CD8-positive, alpha-beta memory T cell (primary cell): ENCODE measurements at regions not wholly inside any gene's neighbourhood (a gene's known extent, or its start where the extent isn't known, plus 50 kb on each side); places are given as distances from the start of the nearest gene placed in this dataset.
A peak's percentile ranks its signal among the peaks of the same experiment; 100 is the strongest.

Source experiments
- CTCF ChIA-PET: fragments of 350-600 bp; sonication (Branson Sonifier 250); formaldehyde crosslinking; loops from one replicate; lab custom pipeline; 2021; ENCODE audit warnings: antibody characterized with exemption; lab: Charles Lee
- POLR2A ChIA-PET: fragments of 350-600 bp; sonication (Branson Sonifier 250); formaldehyde crosslinking; loops from one replicate; lab custom pipeline; 2021; ENCODE audit warnings: antibody characterized with exemption; lab: Charles Lee
- DNase-seq, 5 donors: peaks; one replicate each; pipeline versions ENCODE4 v3.0.0 to v3.0.0-alpha.2; 2020 to 2022; ENCODE audit warnings: mixed read lengths in 1 of 5
- H3K27ac ChIP-seq: one replicate; pipeline ENCODE4 v1.7.0; 2013; ENCODE audit warnings: low read depth, mild to moderate bottlenecking, low read length, moderate library complexity
- H3K27me3 ChIP-seq: 2 replicates; pipeline ENCODE4 v1.7.0; 2013; ENCODE audit warnings: low read length, mild to moderate bottlenecking; ENCODE audit not compliant: insufficient read depth, poor library complexity, severe bottlenecking
- H3K36me3 ChIP-seq: 2 replicates; pipeline ENCODE4 v1.7.0; 2013; ENCODE audit warnings: mild to moderate bottlenecking, low read length, moderate library complexity; ENCODE audit not compliant: insufficient read depth
- H3K4me1 ChIP-seq: 2 replicates; pipeline ENCODE4 v1.7.0; 2013; ENCODE audit warnings: mild to moderate bottlenecking, low read length, moderate library complexity; ENCODE audit not compliant: insufficient read depth
- H3K4me3 ChIP-seq: 2 replicates; pipeline ENCODE4 v1.7.0; 2013; ENCODE audit warnings: mild to moderate bottlenecking, low read length
- H3K9me3 ChIP-seq: 2 replicates; pipeline ENCODE4 v1.7.0; 2013; ENCODE audit warnings: mild to moderate bottlenecking, low read length
- H3K27ac Mint-ChIP-seq, 8 donors: one replicate each; pipeline ENCODE4 v1.8.0; 2020 to 2021; ENCODE audit warnings: mixed read lengths in 8 of 8, mild to moderate bottlenecking in 6 of 8, inconsistent platforms in 3 of 8, moderate library complexity in 3 of 8
- H3K27me3 Mint-ChIP-seq, 2 donors: one replicate each; pipeline ENCODE4 v1.8.0; 2020 to 2021; ENCODE audit warnings: mixed read lengths in 2 of 2, mild to moderate bottlenecking in 1 of 2, moderate library complexity in 1 of 2
- H3K36me3 Mint-ChIP-seq, 3 donors: one replicate each; pipeline ENCODE4 v1.8.0; 2020 to 2021; ENCODE audit warnings: mixed read lengths in 3 of 3, inconsistent platforms in 1 of 3, mild to moderate bottlenecking in 1 of 3
- H3K4me1 Mint-ChIP-seq, 3 donors: one replicate each; pipeline ENCODE4 v1.8.0; 2020 to 2021; ENCODE audit warnings: mixed read lengths in 3 of 3, inconsistent platforms in 1 of 3, mild to moderate bottlenecking in 1 of 3
- H3K4me3 Mint-ChIP-seq, 7 donors: one replicate each; pipeline ENCODE4 v1.8.0; 2020 to 2021; ENCODE audit warnings: mixed read lengths in 7 of 7, mild to moderate bottlenecking in 6 of 7, moderate library complexity in 4 of 7, inconsistent platforms in 2 of 7
- H3K9me3 Mint-ChIP-seq, 5 donors: one replicate each; pipeline ENCODE4 v1.8.0; 2020 to 2022; ENCODE audit warnings: mixed read lengths in 5 of 5, mild to moderate bottlenecking in 3 of 5, moderate library complexity in 2 of 5, inconsistent platforms in 1 of 5

DNA sequence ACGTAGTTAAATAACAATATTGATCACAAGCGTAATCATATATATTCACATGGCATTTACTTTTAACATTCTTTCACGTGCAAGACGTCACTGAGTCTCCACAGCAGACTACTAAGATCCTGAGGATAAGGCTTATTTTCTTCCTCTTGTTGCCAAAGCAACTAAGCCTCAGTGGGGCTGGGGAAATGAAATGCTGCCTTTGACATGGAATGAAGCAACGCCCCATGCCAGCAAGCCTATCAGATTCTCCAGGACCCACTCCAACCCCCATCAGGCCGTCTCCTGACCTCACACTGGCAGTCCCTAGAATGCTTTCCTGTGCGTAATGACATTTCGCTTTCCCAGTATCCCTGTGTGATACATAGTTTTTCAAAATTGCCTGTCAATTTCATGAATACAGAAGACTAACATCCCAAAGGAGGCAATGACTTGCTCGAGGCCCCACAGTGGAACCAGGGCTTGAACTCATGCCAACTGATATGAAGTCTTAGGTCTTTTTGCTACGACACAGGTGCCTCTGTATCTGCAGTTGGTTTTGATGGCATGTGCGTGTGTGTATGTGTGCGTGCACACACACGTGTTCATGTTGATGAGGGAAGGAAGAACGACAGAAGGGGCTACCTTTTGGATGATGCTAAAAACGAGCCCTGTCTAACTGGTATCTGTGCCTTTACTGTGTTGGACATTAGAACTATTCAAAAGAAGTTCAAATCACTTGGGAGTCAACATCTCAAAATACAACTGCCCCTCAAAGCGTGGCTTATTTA lies 239.1 kb downstream of the VRK1 start:
- CTCF ChIA-PET = no interaction called here
- peaks cover 12 to 23% (median 17%) of the 10 kb centered on the region in 5 donors for H3K9me3 Mint-ChIP-seq
- no peak for DNase-seq
- no peak overlapping the region for H3K27ac ChIP-seq
- H3K36me3 ChIP-seq = no peaks in the 10 kb centered on the region
- no peak overlapping the region for H3K27ac Mint-ChIP-seq
- peaks cover 9% of the 10 kb centered on the region for H3K27me3 ChIP-seq
- no peak overlapping the region for H3K4me3 Mint-ChIP-seq
- H3K4me1 ChIP-seq = no peaks in the 10 kb centered on the region
- H3K9me3 ChIP-seq = peaks cover 5% of the 10 kb centered on the region
- H3K27me3 Mint-ChIP-seq = peaks cover 33 to 64% of the 10 kb centered on the region in 2 donors
- POLR2A ChIA-PET = no interaction called here
- H3K36me3 Mint-ChIP-seq = peaks cover 0 to 21% (median 2%) of the 10 kb centered on the region in 3 donors
- peaks cover 4 to 12% (median 8%) of the 10 kb centered on the region in 3 donors for H3K4me1 Mint-ChIP-seq
- H3K4me3 ChIP-seq = no peak overlapping the region

DNA sequence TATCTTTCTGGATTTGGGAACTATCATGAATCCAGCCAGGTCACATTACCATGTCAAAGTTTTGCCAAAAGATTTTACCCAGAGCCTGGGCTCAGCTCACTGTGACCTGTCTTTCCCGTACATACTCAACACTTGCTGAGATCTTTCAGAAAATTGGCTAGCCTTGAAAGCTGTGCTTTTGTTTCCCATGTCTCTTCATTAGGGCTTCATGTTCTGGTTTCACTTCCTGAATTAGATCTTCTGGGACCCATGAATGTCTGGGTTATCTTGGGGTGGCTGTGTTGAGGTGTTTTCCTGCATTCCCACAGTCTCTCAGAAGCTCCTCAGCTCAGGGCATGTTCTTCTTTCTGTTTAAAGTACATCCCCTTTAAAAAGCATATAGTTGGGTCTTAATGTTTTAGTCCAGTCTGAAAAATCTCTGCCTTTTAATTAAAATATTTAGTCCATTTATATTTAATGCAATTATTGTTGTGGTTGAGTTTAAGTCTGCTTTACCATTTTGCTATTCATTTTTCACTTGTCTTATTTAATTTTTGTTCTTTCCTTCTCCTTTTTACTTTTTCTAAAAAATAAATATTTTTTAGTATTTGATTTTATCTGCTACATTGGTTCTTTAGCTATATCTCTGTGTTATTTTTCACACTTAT lies 242.7 kb downstream of the VRK1 start:
- no peaks in the 10 kb centered on the region for H3K4me1 Mint-ChIP-seq
- Histone ChIP-seq H3K4me3 (no peak overlapping the region), H3K27me3 (no peaks in the 10 kb centered on the region), H3K27ac (no peak overlapping the region), H3K9me3 (peaks cover 5% of the 10 kb centered on the region), H3K4me1 (no peaks in the 10 kb centered on the region), H3K36me3 (no peaks in the 10 kb centered on the region)
- ChIA-PET POLR2A (no interaction called here), CTCF (no interaction called here)
- H3K36me3 Mint-ChIP-seq = peaks cover 0 to 22% (median under 1%) of the 10 kb centered on the region in 3 donors
- peaks cover 12 to 24% (median 16%) of the 10 kb centered on the region in 5 donors for H3K9me3 Mint-ChIP-seq
- no peak for DNase-seq
- no peak overlapping the region for H3K4me3 Mint-ChIP-seq
- H3K27ac Mint-ChIP-seq = peak overlapping the region in 1 of 8 donors; percentile 38
- peaks cover 11 to 45% of the 10 kb centered on the region in 2 donors for H3K27me3 Mint-ChIP-seq

DNA sequence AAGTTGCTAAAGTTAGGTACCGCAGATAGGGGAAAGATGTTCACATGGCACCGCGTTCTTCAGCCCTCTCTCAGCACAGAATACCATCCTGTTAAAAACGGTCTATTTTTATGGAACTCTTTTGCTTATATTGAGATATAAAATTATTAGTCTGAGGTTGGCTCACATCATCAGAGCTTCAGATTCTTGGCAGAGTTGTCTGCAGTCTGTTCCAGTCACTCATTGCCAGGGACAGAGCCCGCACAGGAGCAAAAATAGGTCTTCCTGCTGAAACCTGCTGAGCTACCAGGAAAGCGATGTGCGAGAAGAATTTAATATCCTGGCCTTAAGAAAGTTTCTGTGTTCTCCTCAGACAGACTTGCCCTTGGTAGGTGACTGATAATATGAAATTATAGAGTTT lies 249.8 kb downstream of the VRK1 start:
- DNase-seq = no peak
- H3K36me3 Mint-ChIP-seq = peaks cover 0 to 2% (median 0%) of the 10 kb centered on the region in 3 donors
- no peak overlapping the region for H3K4me3 Mint-ChIP-seq
- H3K27ac Mint-ChIP-seq = no peak overlapping the region
- H3K27me3 Mint-ChIP-seq = peaks cover 9% of the 10 kb centered on the region in 2 donors
- H3K9me3 Mint-ChIP-seq = peaks cover 0 to 2% (median 0%) of the 10 kb centered on the region in 5 donors
- Histone ChIP-seq H3K27ac (no peak overlapping the region), H3K36me3 (no peaks in the 10 kb centered on the region), H3K4me1 (no peaks in the 10 kb centered on the region), H3K4me3 (no peak overlapping the region), H3K27me3 (no peaks in the 10 kb centered on the region), H3K9me3 (no peaks in the 10 kb centered on the region)
- ChIA-PET CTCF (no interaction called here), POLR2A (no interaction called here)
- no peaks in the 10 kb centered on the region for H3K4me1 Mint-ChIP-seq

DNA sequence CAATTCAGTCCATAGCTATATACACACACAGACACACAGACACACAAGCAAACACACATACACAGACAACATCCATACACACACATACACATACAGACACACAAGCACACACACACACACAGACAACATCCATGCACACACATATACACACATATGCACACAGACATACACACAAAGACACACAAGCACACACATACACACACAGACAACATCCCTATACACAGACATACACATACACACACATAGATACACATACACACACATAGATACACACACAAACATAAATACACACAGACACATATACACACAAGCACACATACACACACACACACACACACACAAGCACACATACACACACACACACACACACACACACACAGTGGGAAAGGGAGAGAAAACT lies 254.8 kb downstream of the VRK1 start:
- H3K36me3 Mint-ChIP-seq = peaks cover 0 to 2% (median 0%) of the 10 kb centered on the region in 3 donors
- CTCF ChIA-PET = no interaction called here
- H3K9me3 Mint-ChIP-seq = peaks cover 0 to 2% (median 0%) of the 10 kb centered on the region in 5 donors
- H3K27ac Mint-ChIP-seq = peak overlapping the region in 1 of 8 donors; percentile 1
- no peaks in the 10 kb centered on the region for H3K4me1 Mint-ChIP-seq
- DNase-seq = no peak
- Histone ChIP-seq H3K27ac (no peak overlapping the region), H3K36me3 (no peaks in the 10 kb centered on the region), H3K27me3 (no peaks in the 10 kb centered on the region), H3K4me3 (no peak overlapping the region), H3K9me3 (no peaks in the 10 kb centered on the region), H3K4me1 (no peaks in the 10 kb centered on the region)
- peaks cover 3 to 9% of the 10 kb centered on the region in 2 donors for H3K27me3 Mint-ChIP-seq
- H3K4me3 Mint-ChIP-seq = no peak overlapping the region
- POLR2A ChIA-PET = no interaction called here

DNA sequence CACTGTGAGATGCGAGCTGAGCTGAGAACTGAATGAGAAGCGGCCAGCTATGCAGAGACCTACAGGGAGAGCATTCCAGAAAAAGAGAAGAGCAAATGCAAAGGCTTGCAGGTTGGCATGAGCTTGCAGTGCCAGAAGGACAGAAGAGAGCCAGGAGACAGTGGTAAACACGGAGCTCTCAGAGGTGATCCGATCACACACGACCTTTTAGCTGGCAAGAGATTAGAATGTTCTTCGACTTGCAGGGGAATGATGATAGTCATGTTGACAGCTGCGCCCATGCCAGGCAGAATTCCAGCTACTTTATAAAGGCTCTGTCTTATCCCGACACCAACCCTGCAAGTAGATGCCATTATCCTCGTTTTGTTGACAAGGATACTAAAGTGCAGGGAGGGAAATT lies 256.8 kb downstream of the VRK1 start:
- no peaks in the 10 kb centered on the region for H3K36me3 ChIP-seq
- Mint-ChIP-seq H3K9me3 (no peaks in the 10 kb centered on the region), H3K4me3 (no peak overlapping the region), H3K27ac (no peak overlapping the region), H3K27me3 (peaks cover 4 to 5% of the 10 kb centered on the region in 2 donors), H3K36me3 (no peaks in the 10 kb centered on the region), H3K4me1 (no peaks in the 10 kb centered on the region)
- no peak for DNase-seq
- no peak overlapping the region for H3K27ac ChIP-seq
- POLR2A ChIA-PET = no interaction called here
- no peak overlapping the region for H3K4me3 ChIP-seq
- CTCF ChIA-PET = no interaction called here
- no peaks in the 10 kb centered on the region for H3K4me1 ChIP-seq
- H3K27me3 ChIP-seq = no peaks in the 10 kb centered on the region
- no peaks in the 10 kb centered on the region for H3K9me3 ChIP-seq

DNA sequence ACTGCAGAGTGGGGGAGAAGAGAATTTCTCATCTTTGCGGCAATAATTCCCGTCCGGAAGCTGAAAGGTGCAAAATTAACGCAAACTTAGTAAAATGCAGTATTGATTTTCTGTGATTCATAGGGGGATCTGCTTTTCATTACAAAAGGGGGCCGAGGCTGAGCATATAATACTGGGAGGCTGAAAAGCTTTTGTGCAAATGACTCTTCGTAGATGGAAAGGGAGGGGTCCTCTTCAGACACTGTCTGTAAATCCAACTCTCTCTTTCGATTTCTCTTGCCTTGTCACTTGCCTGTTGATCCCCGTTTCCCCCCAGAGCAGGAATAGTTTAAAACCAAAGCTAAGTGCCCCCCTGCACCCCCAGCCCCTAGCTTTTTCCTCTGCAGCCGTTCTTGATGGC lies 258.2 kb downstream of the VRK1 start:
- POLR2A ChIA-PET = no interaction called here
- Mint-ChIP-seq H3K4me1 (no peaks in the 10 kb centered on the region), H3K27ac (no peak overlapping the region), H3K4me3 (no peak overlapping the region), H3K27me3 (peaks cover 2 to 8% of the 10 kb centered on the region in 2 donors), H3K36me3 (no peaks in the 10 kb centered on the region), H3K9me3 (no peaks in the 10 kb centered on the region)
- Histone ChIP-seq H3K36me3 (no peaks in the 10 kb centered on the region), H3K4me1 (no peaks in the 10 kb centered on the region), H3K4me3 (no peak overlapping the region), H3K9me3 (no peaks in the 10 kb centered on the region), H3K27ac (no peak overlapping the region), H3K27me3 (no peaks in the 10 kb centered on the region)
- CTCF ChIA-PET = no interaction called here
- no peak for DNase-seq

DNA sequence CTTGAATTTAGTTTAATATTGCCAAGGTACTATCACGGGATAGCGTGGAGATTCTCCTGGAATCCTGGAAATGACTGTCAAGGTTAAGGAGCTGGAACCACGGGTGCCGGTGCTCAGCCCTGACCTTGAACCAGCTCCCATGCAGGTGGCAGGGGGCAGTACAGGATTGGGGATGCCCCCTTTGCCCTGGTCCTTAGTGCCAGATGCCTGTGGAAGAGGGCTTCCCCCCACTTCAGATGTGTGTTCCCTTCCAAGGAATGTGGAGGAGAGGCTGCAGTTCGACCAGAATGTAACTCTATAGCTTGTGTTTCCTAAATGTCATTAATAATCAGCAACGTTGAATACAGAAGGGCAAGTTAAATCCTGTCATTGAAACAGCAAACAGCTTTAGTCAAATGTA lies 258.9 kb downstream of the VRK1 start:
- Mint-ChIP-seq H3K4me3 (no peak overlapping the region), H3K9me3 (no peaks in the 10 kb centered on the region), H3K27ac (no peak overlapping the region), H3K27me3 (peaks cover 0 to 8% of the 10 kb centered on the region in 2 donors), H3K4me1 (no peaks in the 10 kb centered on the region), H3K36me3 (no peaks in the 10 kb centered on the region)
- no peak for DNase-seq
- Histone ChIP-seq H3K9me3 (no peaks in the 10 kb centered on the region), H3K27ac (no peak overlapping the region), H3K4me3 (no peak overlapping the region), H3K4me1 (no peaks in the 10 kb centered on the region), H3K36me3 (no peaks in the 10 kb centered on the region), H3K27me3 (no peaks in the 10 kb centered on the region)
- ChIA-PET POLR2A (no interaction called here), CTCF (interaction anchor here (0.7 kb wide), 1 partner anchor 364 kb away, joined by 3 read pairs; no protein-coding TSS in a partner anchor)

DNA sequence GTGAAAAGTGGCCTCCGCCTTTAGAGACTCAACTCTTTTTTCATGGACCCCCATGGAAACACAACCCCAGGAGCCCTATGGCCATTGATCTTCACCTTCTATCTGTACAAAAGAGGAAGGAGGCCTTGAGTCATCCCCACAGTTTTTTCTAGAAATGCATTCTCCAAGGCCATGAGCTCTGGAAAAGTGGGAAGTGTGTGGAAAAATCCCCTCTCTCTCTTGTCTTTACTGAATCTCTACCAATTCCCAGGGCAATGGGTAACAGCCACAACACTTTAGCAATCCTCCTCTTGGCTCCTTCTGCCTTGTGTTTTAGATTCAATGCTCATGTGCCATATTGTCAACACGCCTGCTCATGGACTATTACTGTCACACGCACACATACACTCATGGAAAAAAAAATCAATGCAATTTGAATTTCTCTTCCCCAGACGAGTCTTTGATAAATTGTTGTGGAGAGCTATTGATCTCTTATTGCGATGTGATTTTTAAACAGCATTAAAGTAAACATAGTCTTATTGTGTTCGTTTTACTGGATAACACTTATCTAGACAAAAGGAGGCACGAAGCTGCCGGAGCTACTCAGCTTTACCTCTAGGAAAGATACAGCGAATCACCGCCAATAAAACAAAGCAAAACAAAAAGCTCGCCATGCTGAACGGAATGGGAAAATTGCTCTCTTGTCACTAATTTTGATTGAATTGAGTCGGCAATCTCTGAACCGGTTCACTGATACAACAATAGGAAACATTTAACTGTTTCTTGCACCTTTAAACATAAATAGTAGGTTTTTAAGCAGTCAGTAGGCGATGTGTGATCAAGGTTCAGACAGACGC lies 260.3 kb downstream of the VRK1 start:
- Mint-ChIP-seq H3K9me3 (no peaks in the 10 kb centered on the region), H3K4me1 (no peaks in the 10 kb centered on the region), H3K36me3 (no peaks in the 10 kb centered on the region), H3K4me3 (no peak overlapping the region), H3K27ac (peak overlapping the region in 1 of 8 donors; percentile 32), H3K27me3 (peaks cover 0 to 8% of the 10 kb centered on the region in 2 donors)
- POLR2A ChIA-PET = no interaction called here
- Histone ChIP-seq H3K4me3 (no peak overlapping the region), H3K36me3 (no peaks in the 10 kb centered on the region), H3K4me1 (no peaks in the 10 kb centered on the region), H3K27ac (no peak overlapping the region), H3K27me3 (no peaks in the 10 kb centered on the region), H3K9me3 (no peaks in the 10 kb centered on the region)
- CTCF ChIA-PET = no interaction called here
- no peak for DNase-seq
